ENCODE measurements at regions not wholly inside any gene's neighbourhood (a gene's known extent, or its start where the extent isn't known, plus 50 kb on each side); places are given as distances from the start of the nearest gene placed in this dataset.

DNA sequence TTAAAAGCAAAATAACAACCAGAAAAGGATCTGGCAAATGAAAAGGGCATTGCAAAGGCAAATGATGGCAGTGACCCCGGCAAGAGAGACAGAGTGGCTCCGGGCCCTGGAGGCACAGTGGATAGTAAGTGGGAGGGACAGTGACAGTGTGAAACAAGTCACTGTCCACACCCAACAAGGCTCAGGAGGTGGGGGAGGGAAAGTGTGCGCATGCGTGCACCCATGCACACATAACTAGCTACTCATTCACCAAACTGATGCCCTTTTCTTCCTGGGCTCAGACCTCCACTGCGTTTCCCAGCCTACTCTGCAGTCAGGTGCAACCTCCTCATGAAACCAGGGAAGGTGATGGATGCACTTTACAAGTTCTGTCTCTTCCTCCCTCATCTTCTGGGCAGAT lies 108.4 kb downstream of the SHANK2 start:
- TF ChIP-seq, protein P1, sequence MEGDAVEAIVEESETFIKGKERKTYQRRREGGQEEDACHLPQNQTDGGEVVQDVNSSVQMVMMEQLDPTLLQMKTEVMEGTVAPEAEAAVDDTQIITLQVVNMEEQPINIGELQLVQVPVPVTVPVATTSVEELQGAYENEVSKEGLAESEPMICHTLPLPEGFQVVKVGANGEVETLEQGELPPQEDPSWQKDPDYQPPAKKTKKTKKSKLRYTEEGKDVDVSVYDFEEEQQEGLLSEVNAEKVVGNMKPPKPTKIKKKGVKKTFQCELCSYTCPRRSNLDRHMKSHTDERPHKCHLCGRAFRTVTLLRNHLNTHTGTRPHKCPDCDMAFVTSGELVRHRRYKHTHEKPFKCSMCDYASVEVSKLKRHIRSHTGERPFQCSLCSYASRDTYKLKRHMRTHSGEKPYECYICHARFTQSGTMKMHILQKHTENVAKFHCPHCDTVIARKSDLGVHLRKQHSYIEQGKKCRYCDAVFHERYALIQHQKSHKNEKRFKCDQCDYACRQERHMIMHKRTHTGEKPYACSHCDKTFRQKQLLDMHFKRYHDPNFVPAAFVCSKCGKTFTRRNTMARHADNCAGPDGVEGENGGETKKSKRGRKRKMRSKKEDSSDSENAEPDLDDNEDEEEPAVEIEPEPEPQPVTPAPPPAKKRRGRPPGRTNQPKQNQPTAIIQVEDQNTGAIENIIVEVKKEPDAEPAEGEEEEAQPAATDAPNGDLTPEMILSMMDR (IDR thresholded peaks at IDR 0.05), result no peak
- no peak for TF ChIP-seq POLR2AphosphoS5 (IDR thresholded peaks at IDR 0.05)
